Panc1 (cell line): ENCODE measurements at regions not wholly inside any gene's neighbourhood (a gene's known extent, or its start where the extent isn't known, plus 50 kb on each side); places are given as distances from the start of the nearest gene placed in this dataset.

Experiments used
- ATAC-seq: fragments of 200-7000 bp; cut with Tn5 transposase; 2 replicates; pipeline ENCODE4 v1.9.1; 2020; ENCODE audit warnings: mild to moderate bottlenecking, moderate library complexity
- BruUV-seq: library from RNA; stranded (reverse); fragments of 400-500 nt; replicated peaks from 2 replicates; lab custom pipeline; 2021; lab: Mats Ljungman, UMichigan
- CTCF ChIA-PET: fragments of 300-600 bp; sonication (Branson Sonifier 250); formaldehyde crosslinking; loops from one replicate; lab custom pipeline; 2022; ENCODE audit warnings: antibody characterized with exemption; lab: Charles Lee
- POLR2A ChIA-PET: fragments of 300-600 bp; sonication (Branson Sonifier 250); formaldehyde crosslinking; loops from one replicate; lab custom pipeline; 2022; ENCODE audit warnings: antibody characterized with exemption; lab: Charles Lee
- DNase-seq: peaks from one replicate; pipeline ENCODE4 v3.0.0-alpha.2; 2010; ENCODE audit warnings: low read depth, low spot score
- H3K27ac ChIP-seq: 2 replicates; pipeline ENCODE4 v1.5.1; 2011; ENCODE audit warnings: mild to moderate bottlenecking, low read length, inconsistent platforms
- H3K27me3 ChIP-seq: fragments of 200-500 bp; sonication (Bioruptor generic); 2 replicates; pipeline ENCODE4 v1.6.0; 2014; ENCODE audit warnings: low read length, inconsistent platforms; ENCODE audit not compliant: control insufficient read depth, insufficient read depth
- H3K36me3 ChIP-seq: fragments of 200-500 bp; sonication (Bioruptor generic); 2 replicates; pipeline ENCODE4 v1.5.1; 2014; ENCODE audit warnings: inconsistent platforms, mild to moderate bottlenecking, low read length, moderate library complexity; ENCODE audit not compliant: control insufficient read depth, insufficient read depth
- H3K4me1 ChIP-seq: 2 replicates; pipeline ENCODE4 v1.5.1; 2011; ENCODE audit warnings: inconsistent platforms, mild to moderate bottlenecking, low read length, moderate library complexity; ENCODE audit not compliant: control insufficient read depth, insufficient read depth
- H3K4me3 ChIP-seq, 2 experiments: 2 replicates each; pipeline ENCODE4 v1.5.1; 2011 to 2012; ENCODE audit warnings: low read depth in 2 of 2, low read length in 2 of 2, mild to moderate bottlenecking in 2 of 2, inconsistent platforms in 1 of 2, moderate library complexity in 1 of 2
- H3K9me3 ChIP-seq: fragments of 200-500 bp; sonication (Bioruptor generic); 2 replicates; pipeline ENCODE4 v1.5.1; 2014; ENCODE audit warnings: low read depth, mild to moderate bottlenecking, inconsistent platforms, low read length, moderate library complexity; ENCODE audit not compliant: control insufficient read depth, insufficient read depth
- CTCF ChIP-seq: fragments of 450-650 bp; IDR thresholded peaks from 2 replicates; pipeline ENCODE4 v1.5.1; 2017; ENCODE audit warnings: mild to moderate bottlenecking
- POLR2AphosphoS5 ChIP-seq: IDR thresholded peaks from 2 replicates; pipeline ENCODE4 v1.6.1; 2012; ENCODE audit warnings: mild to moderate bottlenecking, low read depth, low read length, moderate library complexity
- REST ChIP-seq, 2 experiments: IDR thresholded peaks; 2 replicates each; pipeline ENCODE4 v1.6.1; 2011 to 2012; ENCODE audit warnings: low read depth in 2 of 2, control low read depth in 1 of 2, low read length in 1 of 2, mild to moderate bottlenecking in 1 of 2, moderate library complexity in 1 of 2; ENCODE audit not compliant: insufficient read depth in 1 of 2
- SIN3A ChIP-seq: IDR thresholded peaks from 2 replicates; pipeline ENCODE4 v1.6.1; 2012; ENCODE audit warnings: low read depth, mild to moderate bottlenecking, low read length, moderate library complexity, borderline replicate concordance; ENCODE audit not compliant: insufficient read depth
- TCF7L2 ChIP-seq: IDR thresholded peaks from 2 replicates; pipeline ENCODE4 v1.6.1; 2011; ENCODE audit warnings: mild to moderate bottlenecking, low read depth, low read length, inconsistent platforms
- in situ Hi-C: cut with HindIII; loops from 2 replicates; pipeline ENCODE4 v1.10.0; 2016; ENCODE audit warnings: low sequenced_read_pairs, low pct_unique_long_range_greater_than_20kb
- intact Hi-C: fragments of 100-400 bp; cut with micrococcal nuclease; formaldehyde crosslinking; loops from one replicate; pipeline ENCODE4 v1.10.0; 2022; ENCODE audit not compliant: unreplicated experiment

GRCh38 chr5:15234911-15235310, 265.1 kb upstream of the FBXL7 start:
- Histone ChIP-seq H3K36me3 (no peaks in the 10 kb centered on the region), H3K4me3 (no peak overlapping the region), H3K27me3 (no peaks in the 10 kb centered on the region), H3K9me3 (no peaks in the 10 kb centered on the region), H3K27ac (no peak overlapping the region), H3K4me1 (no peaks in the 10 kb centered on the region)
- no peak for DNase-seq
- POLR2A ChIA-PET = interaction anchor here (0.7 kb wide), 1 partner anchor 311 kb away, joined by 4 read pairs; no protein-coding TSS in a partner anchor
- CTCF ChIA-PET = no interaction called here
- in situ Hi-C loops = no loop called here
- ATAC-seq = no peak
- TF ChIP-seq TCF7L2 (no peak), REST (IDR thresholded peaks at IDR 0.05; ENCODE audit: insufficient read depth in 1 of 2, low read depth in 2 of 2, low read length in 1 of 2) (no peak), CTCF (no peak), POLR2AphosphoS5 (no peak), SIN3A (no peak)
- no TSS peak for BruUV-seq
- intact Hi-C loops = no loop called here

- no peak for ATAC-seq
- H3K27me3 ChIP-seq = no peaks in the 10 kb centered on the region
- H3K36me3 ChIP-seq = no peaks in the 10 kb centered on the region
- intact Hi-C loops (no loop called here), in situ Hi-C loops (no loop called here)
- H3K4me3 ChIP-seq = no peak overlapping the region
- H3K4me1 ChIP-seq = no peaks in the 10 kb centered on the region
- no peak for TF ChIP-seq REST (IDR thresholded peaks at IDR 0.05; ENCODE audit: insufficient read depth in 1 of 2, low read depth in 2 of 2, low read length in 1 of 2)
- no peak for TF ChIP-seq POLR2AphosphoS5
- TF ChIP-seq SIN3A = no peak
- TF ChIP-seq TCF7L2 = no peak
- TF ChIP-seq CTCF = no peak
- POLR2A ChIA-PET = interaction anchor here (0.6 kb wide), 1 partner anchor 35 kb away, joined by 3 read pairs; no protein-coding TSS in a partner anchor
- BruUV-seq = no TSS peak
- H3K9me3 ChIP-seq = no peaks in the 10 kb centered on the region
- no peak for DNase-seq
- CTCF ChIA-PET = no interaction called here
- H3K27ac ChIP-seq = no peak overlapping the region
Measured at GRCh38 chr5:15234366-15234765, 265.6 kb upstream of the FBXL7 start.
